GM23338 (cell line): ENCODE measurements at regions not wholly inside any gene's neighbourhood (a gene's known extent, or its start where the extent isn't known, plus 50 kb on each side); places are given as distances from the start of the nearest gene placed in this dataset.

Experiments used
- ATAC-seq: fragments of 200-7000 bp; cut with Tn5 transposase; 3 replicates; pipeline ENCODE4 v1.9.1; 2020
- DNase-seq: peaks from one replicate; pipeline ENCODE4 v3.0.0-alpha.2; 2015; ENCODE audit warnings: low spot score
- H2AFZ ChIP-seq: fragments of 200-600 bp; sonication (generic); 2 replicates; pipeline ENCODE4 v1.8.0; 2016; ENCODE audit warnings: antibody characterized with exemption, mild to moderate bottlenecking, moderate library complexity
- H3F3A ChIP-seq: fragments of 200-600 bp; sonication (generic); replicated peaks from 2 replicates; pipeline ENCODE4 v1.8.0; 2017; ENCODE audit warnings: antibody characterized with exemption, mixed run types, low read depth
- H3K27ac ChIP-seq: fragments of 200-600 bp; sonication (generic); 2 replicates; pipeline ENCODE4 v1.6.1; 2016; ENCODE audit warnings: low read depth
- H3K27me3 ChIP-seq: fragments of 200-600 bp; sonication (generic); 2 replicates; pipeline ENCODE4 v1.8.0; 2016; ENCODE audit warnings: mild to moderate bottlenecking, mixed run types, moderate library complexity; ENCODE audit not compliant: insufficient read depth
- H3K36me3 ChIP-seq: fragments of 200-600 bp; sonication (generic); 2 replicates; pipeline ENCODE4 v1.8.0; 2016; ENCODE audit warnings: mild to moderate bottlenecking; ENCODE audit not compliant: insufficient read depth
- H3K4me1 ChIP-seq: fragments of 200-600 bp; sonication (generic); 2 replicates; pipeline ENCODE4 v1.8.0; 2016; ENCODE audit warnings: mild to moderate bottlenecking, moderate library complexity; ENCODE audit not compliant: insufficient read depth
- H3K4me2 ChIP-seq: fragments of 200-600 bp; sonication (generic); 2 replicates; pipeline ENCODE4 v1.7.1; 2017; ENCODE audit warnings: mixed run types
- H3K4me3 ChIP-seq: fragments of 200-600 bp; sonication (generic); 2 replicates; pipeline ENCODE4 v1.6.1; 2016; ENCODE audit warnings: mixed run types
- H3K79me2 ChIP-seq: fragments of 200-600 bp; sonication (generic); replicated peaks from 2 replicates; pipeline ENCODE4 v1.8.0; 2017; ENCODE audit warnings: mild to moderate bottlenecking; ENCODE audit not compliant: insufficient read depth
- H3K9me2 ChIP-seq: fragments of 200-600 bp; sonication (generic); 2 replicates; pipeline ENCODE4 v1.8.0; 2017; ENCODE audit not compliant: insufficient read depth
- H4K20me1 ChIP-seq: fragments of 200-600 bp; sonication (generic); replicated peaks from 2 replicates; pipeline ENCODE4 v1.8.0; 2017; ENCODE audit warnings: mild to moderate bottlenecking; ENCODE audit not compliant: insufficient read depth
- H3K27ac Mint-ChIP-seq: 2 replicates; pipeline ENCODE4 v1.8.0; 2020; ENCODE audit warnings: inconsistent platforms, mild to moderate bottlenecking, moderate library complexity, mixed read lengths
- H3K27me3 Mint-ChIP-seq: 3 replicates; pipeline ENCODE4 v1.8.0; 2022; ENCODE audit warnings: low read depth, mild to moderate bottlenecking, moderate library complexity, mixed read lengths, inconsistent platforms; ENCODE audit not compliant: insufficient read depth, poor library complexity
- H3K36me3 Mint-ChIP-seq: 3 replicates; pipeline ENCODE4 v1.8.0; 2021; ENCODE audit warnings: low read depth, mild to moderate bottlenecking, inconsistent platforms, moderate library complexity, mixed read lengths
- H3K4me1 Mint-ChIP-seq: 3 replicates; pipeline ENCODE4 v1.8.0; 2020; ENCODE audit warnings: mild to moderate bottlenecking, inconsistent platforms, mixed read lengths
- H3K4me3 Mint-ChIP-seq: 3 replicates; pipeline ENCODE4 v1.8.0; 2021; ENCODE audit warnings: moderate library complexity, mild to moderate bottlenecking, inconsistent platforms, mixed read lengths
- H3K9me3 Mint-ChIP-seq: 3 replicates; pipeline ENCODE4 v1.8.0; 2020; ENCODE audit warnings: moderate library complexity, mild to moderate bottlenecking, inconsistent platforms, mixed read lengths
- EZH2 ChIP-seq: fragments of 200-600 bp; sonication (generic); IDR thresholded peaks from one replicate; pipeline ENCODE4 v1.8.0; 2017; ENCODE audit warnings: antibody characterized with exemption, mild to moderate bottlenecking, low read depth; ENCODE audit not compliant: unreplicated experiment
- EZH2phosphoT487 ChIP-seq: fragments of 200-600 bp; sonication (generic); IDR thresholded peaks from one replicate; pipeline ENCODE4 v1.8.1; 2018; ENCODE audit warnings: antibody characterized with exemption; ENCODE audit not compliant: unreplicated experiment
- JUNB ChIP-seq: IDR thresholded peaks from one replicate; pipeline ENCODE4 v1.6.1; 2016; ENCODE audit warnings: antibody characterized with exemption; ENCODE audit not compliant: unreplicated experiment
- NANOG ChIP-seq: IDR thresholded peaks from 2 replicates; pipeline ENCODE4 v1.6.1; 2016; ENCODE audit warnings: antibody characterized with exemption, borderline replicate concordance
- ZNF331 ChIP-seq: fragments of 250-450 bp; sonication (Bioruptor Pico); IDR thresholded peaks from 2 replicates; pipeline ENCODE4 v1.5.0; 2020; ENCODE audit warnings: low read depth, mild to moderate bottlenecking, moderate library complexity
- TF ChIP-seq, protein P1 (sequence below): IDR thresholded peaks from one replicate; pipeline ENCODE4 v1.6.1; 2018; ENCODE audit warnings: antibody characterized with exemption; ENCODE audit not compliant: unreplicated experiment
- TF ChIP-seq, protein P2 (sequence below): fragments of 250-450 bp; sonication (Bioruptor Pico); IDR thresholded peaks from 2 replicates; pipeline ENCODE4 v1.5.0; 2020; ENCODE audit warnings: mild to moderate bottlenecking, moderate library complexity

DNA sequence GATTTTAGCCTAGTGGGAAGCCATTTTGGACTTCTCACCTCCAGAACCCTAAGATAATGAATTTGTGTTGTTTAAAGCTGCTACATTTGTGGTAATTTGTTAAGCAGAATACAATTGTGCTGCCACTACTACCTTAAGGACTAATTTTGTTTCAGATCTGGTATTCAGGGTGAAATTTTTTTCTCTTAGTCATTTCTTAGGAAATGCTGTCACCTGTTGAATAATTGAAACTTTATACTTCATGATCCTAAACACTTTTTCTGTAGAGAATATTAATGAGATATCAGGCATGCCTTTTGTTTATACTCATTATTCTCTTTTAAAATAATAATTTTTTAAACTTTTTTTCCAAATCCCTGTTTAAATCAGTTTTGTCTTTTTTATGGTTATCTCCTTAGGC is 246.8 kb downstream of the TGFB2 start:
- Histone ChIP-seq H3K36me3 (no peaks in the 10 kb centered on the region), H3K9me2 (0 out of 2 replicates have a peak, but pooled peaks cover 9% of the 10 kb centered on the region), H3K27me3 (no peaks in the 10 kb centered on the region), H4K20me1 (no peaks in the 10 kb centered on the region), H3K27ac (no peak overlapping the region), H2AFZ (no peak overlapping the region), H3K4me2 (no peak overlapping the region), H3K4me1 (no peaks in the 10 kb centered on the region), H3F3A (no peaks in the 10 kb centered on the region), H3K4me3 (no peak overlapping the region), H3K79me2 (no peaks in the 10 kb centered on the region)
- no peaks in the 10 kb centered on the region for H3K36me3 Mint-ChIP-seq
- DNase-seq: no peak
- no peaks in the 10 kb centered on the region; the same call in 1 of the 3 replicates for H3K9me3 Mint-ChIP-seq
- peaks cover 2% of the 10 kb centered on the region for H3K27me3 Mint-ChIP-seq
- H3K4me1 Mint-ChIP-seq: no peaks in the 10 kb centered on the region
- TF ChIP-seq ZNF331 (CRISPR knock-in tag): no peak
- no peak for TF ChIP-seq EZH2
- TF ChIP-seq, protein P1, sequence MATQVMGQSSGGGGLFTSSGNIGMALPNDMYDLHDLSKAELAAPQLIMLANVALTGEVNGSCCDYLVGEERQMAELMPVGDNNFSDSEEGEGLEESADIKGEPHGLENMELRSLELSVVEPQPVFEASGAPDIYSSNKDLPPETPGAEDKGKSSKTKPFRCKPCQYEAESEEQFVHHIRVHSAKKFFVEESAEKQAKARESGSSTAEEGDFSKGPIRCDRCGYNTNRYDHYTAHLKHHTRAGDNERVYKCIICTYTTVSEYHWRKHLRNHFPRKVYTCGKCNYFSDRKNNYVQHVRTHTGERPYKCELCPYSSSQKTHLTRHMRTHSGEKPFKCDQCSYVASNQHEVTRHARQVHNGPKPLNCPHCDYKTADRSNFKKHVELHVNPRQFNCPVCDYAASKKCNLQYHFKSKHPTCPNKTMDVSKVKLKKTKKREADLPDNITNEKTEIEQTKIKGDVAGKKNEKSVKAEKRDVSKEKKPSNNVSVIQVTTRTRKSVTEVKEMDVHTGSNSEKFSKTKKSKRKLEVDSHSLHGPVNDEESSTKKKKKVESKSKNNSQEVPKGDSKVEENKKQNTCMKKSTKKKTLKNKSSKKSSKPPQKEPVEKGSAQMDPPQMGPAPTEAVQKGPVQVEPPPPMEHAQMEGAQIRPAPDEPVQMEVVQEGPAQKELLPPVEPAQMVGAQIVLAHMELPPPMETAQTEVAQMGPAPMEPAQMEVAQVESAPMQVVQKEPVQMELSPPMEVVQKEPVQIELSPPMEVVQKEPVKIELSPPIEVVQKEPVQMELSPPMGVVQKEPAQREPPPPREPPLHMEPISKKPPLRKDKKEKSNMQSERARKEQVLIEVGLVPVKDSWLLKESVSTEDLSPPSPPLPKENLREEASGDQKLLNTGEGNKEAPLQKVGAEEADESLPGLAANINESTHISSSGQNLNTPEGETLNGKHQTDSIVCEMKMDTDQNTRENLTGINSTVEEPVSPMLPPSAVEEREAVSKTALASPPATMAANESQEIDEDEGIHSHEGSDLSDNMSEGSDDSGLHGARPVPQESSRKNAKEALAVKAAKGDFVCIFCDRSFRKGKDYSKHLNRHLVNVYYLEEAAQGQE: no peak
- TF ChIP-seq EZH2phosphoT487: no peak
- TF ChIP-seq JUNB: no peak
- TF ChIP-seq, protein P2, sequence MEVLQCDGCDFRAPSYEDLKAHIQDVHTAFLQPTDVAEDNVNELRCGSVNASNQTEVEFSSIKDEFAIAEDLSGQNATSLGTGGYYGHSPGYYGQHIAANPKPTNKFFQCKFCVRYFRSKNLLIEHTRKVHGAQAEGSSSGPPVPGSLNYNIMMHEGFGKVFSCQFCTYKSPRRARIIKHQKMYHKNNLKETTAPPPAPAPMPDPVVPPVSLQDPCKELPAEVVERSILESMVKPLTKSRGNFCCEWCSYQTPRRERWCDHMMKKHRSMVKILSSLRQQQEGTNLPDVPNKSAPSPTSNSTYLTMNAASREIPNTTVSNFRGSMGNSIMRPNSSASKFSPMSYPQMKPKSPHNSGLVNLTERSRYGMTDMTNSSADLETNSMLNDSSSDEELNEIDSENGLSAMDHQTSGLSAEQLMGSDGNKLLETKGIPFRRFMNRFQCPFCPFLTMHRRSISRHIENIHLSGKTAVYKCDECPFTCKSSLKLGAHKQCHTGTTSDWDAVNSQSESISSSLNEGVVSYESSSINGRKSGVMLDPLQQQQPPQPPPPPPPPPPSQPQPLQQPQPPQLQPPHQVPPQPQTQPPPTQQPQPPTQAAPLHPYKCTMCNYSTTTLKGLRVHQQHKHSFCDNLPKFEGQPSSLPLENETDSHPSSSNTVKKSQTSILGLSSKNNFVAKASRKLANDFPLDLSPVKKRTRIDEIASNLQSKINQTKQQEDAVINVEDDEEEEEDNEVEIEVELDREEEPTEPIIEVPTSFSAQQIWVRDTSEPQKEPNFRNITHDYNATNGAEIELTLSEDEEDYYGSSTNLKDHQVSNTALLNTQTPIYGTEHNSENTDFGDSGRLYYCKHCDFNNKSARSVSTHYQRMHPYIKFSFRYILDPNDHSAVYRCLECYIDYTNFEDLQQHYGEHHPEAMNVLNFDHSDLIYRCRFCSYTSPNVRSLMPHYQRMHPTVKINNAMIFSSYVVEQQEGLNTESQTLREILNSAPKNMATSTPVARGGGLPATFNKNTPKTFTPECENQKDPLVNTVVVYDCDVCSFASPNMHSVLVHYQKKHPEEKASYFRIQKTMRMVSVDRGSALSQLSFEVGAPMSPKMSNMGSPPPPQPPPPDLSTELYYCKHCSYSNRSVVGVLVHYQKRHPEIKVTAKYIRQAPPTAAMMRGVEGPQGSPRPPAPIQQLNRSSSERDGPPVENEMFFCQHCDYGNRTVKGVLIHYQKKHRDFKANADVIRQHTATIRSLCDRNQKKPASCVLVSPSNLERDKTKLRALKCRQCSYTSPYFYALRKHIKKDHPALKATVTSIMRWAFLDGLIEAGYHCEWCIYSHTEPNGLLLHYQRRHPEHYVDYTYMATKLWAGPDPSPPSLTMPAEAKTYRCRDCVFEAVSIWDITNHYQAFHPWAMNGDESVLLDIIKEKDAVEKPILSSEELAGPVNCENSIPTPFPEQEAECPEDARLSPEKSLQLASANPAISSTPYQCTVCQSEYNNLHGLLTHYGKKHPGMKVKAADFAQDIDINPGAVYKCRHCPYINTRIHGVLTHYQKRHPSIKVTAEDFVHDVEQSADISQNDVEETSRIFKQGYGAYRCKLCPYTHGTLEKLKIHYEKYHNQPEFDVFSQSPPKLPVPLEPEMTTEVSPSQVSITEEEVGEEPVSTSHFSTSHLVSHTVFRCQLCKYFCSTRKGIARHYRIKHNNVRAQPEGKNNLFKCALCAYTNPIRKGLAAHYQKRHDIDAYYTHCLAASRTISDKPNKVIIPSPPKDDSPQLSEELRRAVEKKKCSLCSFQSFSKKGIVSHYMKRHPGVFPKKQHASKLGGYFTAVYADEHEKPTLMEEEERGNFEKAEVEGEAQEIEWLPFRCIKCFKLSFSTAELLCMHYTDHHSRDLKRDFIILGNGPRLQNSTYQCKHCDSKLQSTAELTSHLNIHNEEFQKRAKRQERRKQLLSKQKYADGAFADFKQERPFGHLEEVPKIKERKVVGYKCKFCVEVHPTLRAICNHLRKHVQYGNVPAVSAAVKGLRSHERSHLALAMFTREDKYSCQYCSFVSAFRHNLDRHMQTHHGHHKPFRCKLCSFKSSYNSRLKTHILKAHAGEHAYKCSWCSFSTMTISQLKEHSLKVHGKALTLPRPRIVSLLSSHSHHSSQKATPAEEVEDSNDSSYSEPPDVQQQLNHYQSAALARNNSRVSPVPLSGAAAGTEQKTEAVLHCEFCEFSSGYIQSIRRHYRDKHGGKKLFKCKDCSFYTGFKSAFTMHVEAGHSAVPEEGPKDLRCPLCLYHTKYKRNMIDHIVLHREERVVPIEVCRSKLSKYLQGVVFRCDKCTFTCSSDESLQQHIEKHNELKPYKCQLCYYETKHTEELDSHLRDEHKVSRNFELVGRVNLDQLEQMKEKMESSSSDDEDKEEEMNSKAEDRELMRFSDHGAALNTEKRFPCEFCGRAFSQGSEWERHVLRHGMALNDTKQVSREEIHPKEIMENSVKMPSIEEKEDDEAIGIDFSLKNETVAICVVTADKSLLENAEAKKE (CRISPR knock-in tag): no peak
- no peak for TF ChIP-seq NANOG
- H3K27ac Mint-ChIP-seq: no peak overlapping the region
- no peak for ATAC-seq
- H3K4me3 Mint-ChIP-seq: no peak overlapping the region
